Putamen (tissue), 1 donor: ENCODE measurements at regions not wholly inside any gene's neighbourhood (a gene's known extent, or its start where the extent isn't known, plus 50 kb on each side); places are given as distances from the start of the nearest gene placed in this dataset.

Experiments used
- DNase-seq: peaks from one replicate; pipeline ENCODE4 v3.0.0-alpha.2; 2016; ENCODE audit warnings: low spot score

GRCh38 chr16:20259541-20259940, 67.8 kb downstream of the GP2 start:
- DNase-seq: no peak

DNA sequence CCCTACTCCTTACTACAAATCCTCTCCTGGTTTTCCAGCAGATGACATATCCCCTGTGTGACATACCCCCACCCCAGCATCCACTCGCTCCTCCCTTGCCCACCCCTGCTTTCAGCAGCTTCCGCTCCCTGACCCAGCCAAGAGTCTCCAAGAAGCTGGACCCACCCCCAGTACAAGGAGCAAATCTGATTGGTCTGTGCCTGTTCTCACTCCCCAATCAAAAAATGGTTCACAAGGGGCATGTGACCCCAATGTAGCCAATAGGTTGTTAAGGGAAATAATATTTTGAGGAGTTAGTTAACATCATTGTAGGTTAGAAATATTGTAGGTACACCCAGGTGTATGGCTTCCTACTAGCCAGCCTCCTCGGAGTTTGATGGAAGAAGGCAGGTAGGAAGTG, 70.1 kb downstream of the GP2 start:
- DNase-seq: no peak

- DNase-seq: no peak
Measured at GRCh38 chr16:20255002-20255401, 72.3 kb downstream of the GP2 start.

GRCh38 chr16:20253825-20254224, 73.5 kb downstream of the GP2 start:
- no peak for DNase-seq

GRCh38 chr16:20249211-20249610, 78.1 kb downstream of the GP2 start:
- no peak for DNase-seq

DNA sequence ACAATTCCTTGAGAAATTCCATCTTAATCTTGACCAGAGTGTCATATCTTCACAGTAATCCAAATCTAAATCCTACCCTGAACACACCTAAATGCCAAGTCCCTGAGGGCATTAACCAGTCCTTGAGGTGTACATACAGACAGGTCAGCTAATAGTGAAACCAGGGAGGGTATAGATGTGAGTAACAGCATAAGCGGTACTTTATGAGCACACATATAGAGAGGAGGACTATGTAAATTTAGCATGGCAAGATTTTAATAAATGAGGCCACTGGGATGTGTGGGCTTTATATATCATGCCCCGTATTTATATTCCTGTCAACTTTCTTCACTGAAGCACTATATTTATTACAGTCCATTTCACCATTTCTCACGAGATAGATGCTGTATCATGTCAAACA, 80.2 kb downstream of the GP2 start:
- no peak for DNase-seq

DNA sequence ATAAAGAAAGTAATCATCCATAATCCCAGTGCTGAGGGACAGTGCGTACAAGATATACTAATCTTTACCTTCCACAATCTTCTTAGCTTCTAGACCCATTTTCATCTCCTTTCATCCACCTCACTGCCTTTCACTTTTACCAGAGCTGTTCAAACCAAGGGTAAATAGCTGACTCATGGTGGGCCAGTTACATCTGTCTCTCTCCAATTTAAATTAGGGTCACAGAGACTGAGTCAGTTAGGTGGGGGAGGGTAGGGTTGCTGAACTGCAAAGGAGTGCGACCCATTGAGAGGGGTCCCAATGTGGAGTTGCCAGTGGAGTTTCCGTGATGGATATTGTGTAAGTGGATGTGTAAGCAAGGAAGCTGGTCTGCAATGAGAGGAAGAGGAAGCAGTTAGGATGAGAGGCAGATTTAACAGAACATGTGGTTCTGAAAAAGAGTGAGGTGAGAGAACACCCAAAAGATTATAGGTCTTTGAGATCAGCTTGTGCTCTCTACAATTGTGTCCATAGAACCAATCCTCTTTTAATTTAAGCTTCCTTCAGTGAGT, 83.5 kb downstream of the GP2 start:
- no peak for DNase-seq

DNA sequence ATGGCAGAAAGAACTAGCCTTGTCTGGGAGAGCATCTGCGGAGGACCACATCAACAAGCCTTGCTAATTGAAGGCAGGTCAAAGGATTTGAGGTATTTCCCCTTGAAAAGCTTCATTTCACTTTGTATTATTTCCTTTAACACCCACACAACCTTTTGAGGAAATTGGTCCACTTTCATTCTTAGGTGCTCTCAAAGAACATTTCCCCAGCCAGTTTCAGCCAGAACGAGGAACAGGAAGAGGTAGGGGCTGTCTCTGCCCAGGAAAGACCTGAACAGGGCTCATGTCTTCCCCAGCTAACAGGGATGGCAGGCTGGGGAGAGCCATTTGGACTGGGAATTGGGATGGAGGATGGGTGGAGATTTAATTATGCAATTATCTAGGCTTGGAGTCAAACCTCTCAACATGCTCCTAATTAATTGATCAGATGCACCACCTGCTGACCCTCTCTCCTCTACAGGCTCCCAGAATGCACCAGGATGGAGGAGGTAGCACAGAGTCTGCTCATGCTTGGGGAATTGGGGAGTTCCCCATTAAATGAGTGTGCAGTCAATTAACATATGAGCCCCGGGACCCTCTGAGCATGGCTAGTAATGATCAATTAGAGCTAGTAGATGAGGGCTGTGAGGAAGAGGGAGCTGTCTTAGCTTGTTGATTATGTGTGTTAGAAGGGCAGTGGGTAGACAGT, 84.6 kb downstream of the GP2 start:
- DNase-seq: no peak

- DNase-seq: no peak
Measured at GRCh38 chr16:20241321-20241720, 86.0 kb downstream of the GP2 start.

DNA sequence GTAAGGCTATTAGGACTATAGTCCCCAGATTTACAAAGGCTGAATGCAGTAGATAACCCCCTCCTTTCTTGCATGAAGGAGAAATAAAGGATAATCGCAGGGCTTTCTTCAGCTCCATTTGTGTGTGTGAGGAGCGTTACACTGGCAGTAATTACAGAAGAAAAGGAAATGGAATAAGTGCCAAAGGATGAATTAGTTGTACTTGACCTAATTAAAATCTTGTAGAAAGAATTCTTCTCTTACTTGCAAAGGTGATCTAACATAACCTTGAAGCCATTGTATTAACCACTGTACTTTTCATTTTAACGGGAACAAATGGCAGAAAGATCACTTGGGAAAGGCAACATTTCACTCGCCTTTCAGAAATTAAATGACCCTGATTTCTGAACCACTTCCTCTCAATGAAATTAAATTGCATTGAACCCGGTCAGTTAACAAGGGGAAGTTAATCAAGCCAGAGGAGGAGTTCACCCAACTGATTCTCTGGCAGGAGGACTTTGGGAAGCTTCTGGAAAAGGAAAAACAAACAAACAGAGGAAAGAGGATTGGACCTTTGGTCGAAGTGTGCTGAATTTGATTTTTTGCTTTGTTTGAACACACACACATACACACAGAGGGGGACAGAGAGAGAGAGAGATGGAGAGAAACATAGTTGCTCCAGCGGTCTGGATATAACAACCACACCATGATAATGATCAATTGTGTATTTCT, 90.6 kb downstream of the GP2 start:
- DNase-seq: no peak

DNA sequence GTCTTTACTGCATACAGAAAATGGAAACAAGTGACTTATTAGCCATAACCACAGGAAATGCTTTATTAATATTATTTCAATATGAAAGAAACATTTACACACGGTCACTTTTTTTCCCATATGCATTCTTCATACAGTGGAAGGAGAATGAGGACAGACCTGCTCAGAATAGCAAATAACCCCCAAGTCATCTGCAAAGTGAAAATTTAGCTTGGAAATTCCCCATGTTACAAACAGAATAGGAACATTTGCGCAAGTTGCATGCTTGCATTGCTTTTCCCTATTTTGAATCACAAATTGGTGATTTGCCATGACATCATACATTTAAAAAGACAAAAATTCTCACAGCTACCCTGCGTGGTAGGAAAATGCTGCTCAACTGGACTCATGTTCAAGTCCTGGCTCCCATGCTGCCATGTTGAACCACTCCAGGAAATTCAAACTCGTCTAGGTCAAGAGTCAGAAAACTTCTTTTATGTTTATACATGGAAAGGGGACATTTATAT, 102.0 kb downstream of the GP2 start:
- DNase-seq: no peak

- DNase-seq: no peak
Measured at GRCh38 chr16:20221208-20221607, 106.1 kb downstream of the GP2 start.

GRCh38 chr16:20218093-20218492, 109.2 kb downstream of the GP2 start:
- no peak for DNase-seq

- no peak for DNase-seq
Measured at GRCh38 chr16:20216591-20217217, 110.6 kb downstream of the GP2 start.

DNA sequence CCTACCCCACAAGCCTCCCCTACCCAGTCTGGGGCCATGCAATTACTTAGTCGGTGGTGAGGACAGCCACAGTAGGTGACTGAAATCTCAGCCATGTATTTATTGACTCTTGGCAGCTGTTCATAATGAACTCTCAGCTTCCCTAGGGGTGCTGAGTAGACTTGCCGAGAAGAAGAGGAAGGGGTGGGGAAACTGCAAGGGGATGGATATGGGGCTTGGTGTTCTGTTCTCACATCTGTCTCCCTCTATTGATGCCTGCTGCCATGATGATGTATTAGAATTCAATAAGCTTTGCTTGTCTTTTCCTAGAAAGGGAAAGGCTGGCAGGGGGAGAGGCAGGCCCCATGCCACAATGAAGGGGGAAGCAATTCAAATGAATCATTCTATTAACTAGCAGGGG, 112.9 kb downstream of the GP2 start:
- DNase-seq: no peak

DNA sequence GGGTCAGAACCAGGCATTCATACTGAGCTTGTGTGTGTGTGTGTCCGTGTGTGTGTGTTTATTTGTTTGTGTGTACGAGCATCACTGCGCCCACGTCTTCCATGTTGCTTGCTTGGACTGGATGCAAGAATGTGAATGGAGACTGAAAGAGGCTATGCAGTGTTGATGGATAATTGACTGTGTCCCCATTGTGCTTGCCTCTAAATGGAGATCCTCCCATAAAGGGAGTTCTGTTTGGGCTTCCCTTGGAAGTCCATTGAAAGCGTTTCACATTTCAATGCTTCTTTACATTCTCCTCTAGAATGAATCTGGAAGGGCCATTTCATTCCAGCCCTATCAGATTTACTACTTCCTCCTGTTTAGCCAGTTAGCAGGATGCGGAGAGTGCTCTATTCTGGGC, 124.0 kb downstream of the GP2 start:
- no peak for DNase-seq

GRCh38 chr16:20202747-20203146, 124.6 kb downstream of the GP2 start:
- DNase-seq: no peak

DNA sequence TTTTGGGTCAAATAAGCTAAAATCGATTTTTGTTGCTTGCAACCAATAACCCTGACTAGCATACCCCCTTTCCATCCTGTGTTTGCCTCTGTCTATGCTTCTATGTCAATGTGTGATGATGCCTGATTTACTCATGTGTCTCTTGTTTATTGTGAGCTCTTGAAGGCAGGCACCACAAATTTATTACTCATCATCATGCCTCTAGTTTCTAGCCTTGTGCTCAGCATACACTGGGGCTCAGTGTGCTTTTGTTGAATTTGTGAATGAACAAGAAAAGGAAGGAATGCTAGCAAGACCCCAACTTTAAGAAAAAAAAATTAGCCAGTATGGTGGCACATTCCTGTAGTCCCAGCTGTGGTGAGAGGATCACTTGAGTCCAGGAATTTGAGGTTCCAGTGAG, 119.1 kb upstream of the GPR139 start:
- no peak for DNase-seq

GRCh38 chr16:20191566-20191965, 117.9 kb upstream of the GPR139 start:
- no peak for DNase-seq

DNA sequence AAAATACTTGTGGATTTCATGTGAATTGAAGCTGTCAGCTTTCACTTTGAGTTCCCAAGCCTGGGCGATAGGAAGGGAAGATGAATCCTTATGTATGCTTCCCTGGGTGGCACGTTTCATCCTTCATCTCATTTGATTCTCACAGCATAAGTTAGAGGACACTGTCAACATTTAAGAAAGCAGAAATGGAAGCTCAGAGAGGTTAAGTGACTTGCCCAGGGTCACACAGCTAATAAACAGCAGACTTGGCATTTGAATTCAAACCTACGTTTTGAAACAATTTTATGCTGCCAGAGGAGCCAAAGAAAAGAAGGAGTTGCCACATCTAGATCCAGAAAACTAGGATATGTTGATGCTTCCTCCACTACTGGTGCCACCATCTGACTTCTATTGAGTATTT, 108.3 kb upstream of the GPR139 start:
- no peak for DNase-seq

DNA sequence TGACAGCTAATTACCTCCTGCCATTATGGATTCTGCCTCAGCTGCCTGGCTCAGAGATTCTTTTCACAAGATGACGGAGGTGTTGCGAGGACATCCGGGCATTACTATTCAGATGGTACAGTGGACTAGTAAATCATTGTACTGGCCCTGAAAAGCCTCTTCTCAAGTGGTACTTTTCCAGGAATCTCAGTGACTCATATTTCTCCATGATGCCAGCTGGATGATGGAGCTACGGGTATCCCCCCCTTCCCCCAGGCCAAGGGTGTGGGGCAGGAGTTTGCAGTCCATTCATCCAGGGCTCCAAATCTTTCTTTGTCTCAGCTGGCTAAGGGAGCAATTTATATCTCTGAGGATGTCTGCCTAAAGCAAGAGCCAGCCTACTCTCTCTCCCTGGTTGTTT, 107.7 kb upstream of the GPR139 start:
- no peak for DNase-seq

GRCh38 chr16:20178297-20178696, 104.6 kb upstream of the GPR139 start:
- DNase-seq: no peak

- no peak for DNase-seq
Measured at GRCh38 chr16:20175358-20175757, 101.7 kb upstream of the GPR139 start.
